ENCODE measurements at regions not wholly inside any gene's neighbourhood (a gene's known extent, or its start where the extent isn't known, plus 50 kb on each side); places are given as distances from the start of the nearest gene placed in this dataset.
"Not testable (repeated sequence)": the region's sequence is repeated elsewhere in the genome, so short reads cannot be mapped to it uniquely, and the experiment has no call there.

- no peak for DNase-seq (ENCODE audit: low read depth)
Observed at GRCh38 chr7:153224890-153225289, 465.3 kb downstream of the ACTR3B start.

GRCh38 chr7:153245136-153245535 lies 485.6 kb downstream of the ACTR3B start:
- DNase-seq (ENCODE audit: low read depth) = not testable (repeated sequence)

GRCh38 chr7:153245809-153246208 lies 486.3 kb downstream of the ACTR3B start:
- no peak for DNase-seq (ENCODE audit: low read depth)

- DNase-seq (ENCODE audit: low read depth) = no peak
Observed at GRCh38 chr7:153247926-153248325, 488.4 kb downstream of the ACTR3B start.

- DNase-seq (ENCODE audit: low read depth) = no peak
Observed at GRCh38 chr7:153258686-153259085, 499.1 kb downstream of the ACTR3B start.

GRCh38 chr7:153276394-153276793 lies 516.8 kb downstream of the ACTR3B start:
- DNase-seq (ENCODE audit: low read depth) = no peak

- DNase-seq (ENCODE audit: low read depth) = no peak
Observed at GRCh38 chr7:153286763-153287162, 527.2 kb downstream of the ACTR3B start.

- DNase-seq (ENCODE audit: low read depth) = no peak
Observed at GRCh38 chr7:153290066-153290465, 530.5 kb downstream of the ACTR3B start.

- no peak for DNase-seq (ENCODE audit: low read depth)
Observed at GRCh38 chr7:153297141-153297540, 537.6 kb downstream of the ACTR3B start.

- DNase-seq (ENCODE audit: low read depth) = no peak
Observed at GRCh38 chr7:153301936-153302335, 542.4 kb downstream of the ACTR3B start.

- DNase-seq (ENCODE audit: low read depth) = no peak
Observed at GRCh38 chr7:153320005-153320404, 560.5 kb downstream of the ACTR3B start.

- no peak for DNase-seq (ENCODE audit: low read depth)
Observed at GRCh38 chr7:153320681-153321080, 561.1 kb downstream of the ACTR3B start.

- DNase-seq (ENCODE audit: low read depth) = no peak
Observed at GRCh38 chr7:153322991-153323390, 563.4 kb downstream of the ACTR3B start.

GRCh38 chr7:153324094-153324493 lies 564.5 kb downstream of the ACTR3B start:
- DNase-seq (ENCODE audit: low read depth) = no peak

GRCh38 chr7:153327683-153328082 lies 568.1 kb downstream of the ACTR3B start:
- DNase-seq (ENCODE audit: low read depth) = no peak

- DNase-seq (ENCODE audit: low read depth) = no peak
Observed at GRCh38 chr7:153331427-153331826, 571.9 kb downstream of the ACTR3B start.

- DNase-seq (ENCODE audit: low read depth) = no peak
Observed at GRCh38 chr7:153354071-153354470, 594.5 kb downstream of the ACTR3B start.

- DNase-seq (ENCODE audit: low read depth) = no peak
Observed at GRCh38 chr7:153370092-153370491, 610.5 kb downstream of the ACTR3B start.

- DNase-seq (ENCODE audit: low read depth) = no peak
Observed at GRCh38 chr7:153380636-153381035, 621.1 kb downstream of the ACTR3B start.

GRCh38 chr7:153381275-153382040 lies 621.9 kb downstream of the ACTR3B start:
- no peak for DNase-seq (ENCODE audit: low read depth)

- no peak for DNase-seq (ENCODE audit: low read depth)
Observed at GRCh38 chr7:153382641-153383101, 623.1 kb downstream of the ACTR3B start.

GRCh38 chr7:153383781-153384180 lies 624.2 kb downstream of the ACTR3B start:
- no peak for DNase-seq (ENCODE audit: low read depth)

- no peak for DNase-seq (ENCODE audit: low read depth)
Observed at GRCh38 chr7:153385502-153385901, 626.0 kb downstream of the ACTR3B start.

- no peak for DNase-seq (ENCODE audit: low read depth)
Observed at GRCh38 chr7:153386556-153386955, 627.0 kb downstream of the ACTR3B start.

Measured in EH (cell line).